ENCODE measurements at regions not wholly inside any gene's neighbourhood (a gene's known extent, or its start where the extent isn't known, plus 50 kb on each side); places are given as distances from the start of the nearest gene placed in this dataset.
A peak's percentile ranks its signal among the peaks of the same experiment; 100 is the strongest.

DNA sequence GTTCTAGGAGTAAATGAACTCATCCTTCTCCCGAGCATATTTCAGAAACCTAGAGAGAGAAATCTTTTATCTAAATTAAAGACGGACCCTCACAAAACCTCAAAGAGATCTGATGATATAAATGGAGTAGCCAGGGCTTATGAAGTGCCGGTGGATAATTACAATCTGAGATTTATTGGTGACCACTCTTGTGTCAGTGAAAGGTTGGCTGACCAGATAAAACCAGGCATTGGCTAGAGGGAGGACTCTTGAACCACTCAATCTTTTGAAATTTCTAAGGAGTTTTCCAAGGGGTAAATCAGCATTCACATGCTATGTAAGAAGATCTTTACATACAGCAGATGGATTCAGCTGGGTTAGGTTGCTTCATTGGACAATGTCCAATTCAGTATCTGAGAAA, 227.3 kb upstream of the MMADHC start:
- Histone ChIP-seq H3K9ac (ENCODE audit: insufficient read depth, low read length) (no peak overlapping the region), H2AFZ (ENCODE audit: low read length) (no peak overlapping the region), H3K79me2 (ENCODE audit: control insufficient read depth, insufficient read depth, low read length) (no peaks in the 10 kb centered on the region), H4K20me1 (ENCODE audit: control insufficient read depth, extremely low read depth, insufficient read depth, low read length) (no peaks in the 10 kb centered on the region), H3K27me3 (ENCODE audit: control insufficient read depth, insufficient read depth, low read length) (no peaks in the 10 kb centered on the region), H3K4me3 (replicated peaks in 1 of 4; ENCODE audit: control extremely low read depth in 1 of 4, insufficient read depth in 1 of 4, low read depth in 3 of 4, low read length in 4 of 4) (no peak overlapping the region), H3K4me2 (ENCODE audit: extremely low read depth, insufficient read depth, low read length) (no peak overlapping the region), H3K9me3 (ENCODE audit: control insufficient read depth, insufficient read depth, low read depth, low read length) (no peaks in the 10 kb centered on the region), H3K36me3 (ENCODE audit: control insufficient read depth, insufficient read depth, low read length) (no peaks in the 10 kb centered on the region), H3K4me1 (ENCODE audit: control insufficient read depth, extremely low read depth, insufficient read depth, low read length) (no peaks in the 10 kb centered on the region), H3K27ac (ENCODE audit: insufficient read depth, low read length) (no peak overlapping the region)
- peak in 1 of 2 donors; percentile 18 for DNase-seq (ENCODE audit: low read depth in 2 of 2)
- no peak for TF ChIP-seq EZH2 (IDR thresholded peaks at IDR 0.05; ENCODE audit: low read length, missing control alignments)
- TF ChIP-seq, protein P1, sequence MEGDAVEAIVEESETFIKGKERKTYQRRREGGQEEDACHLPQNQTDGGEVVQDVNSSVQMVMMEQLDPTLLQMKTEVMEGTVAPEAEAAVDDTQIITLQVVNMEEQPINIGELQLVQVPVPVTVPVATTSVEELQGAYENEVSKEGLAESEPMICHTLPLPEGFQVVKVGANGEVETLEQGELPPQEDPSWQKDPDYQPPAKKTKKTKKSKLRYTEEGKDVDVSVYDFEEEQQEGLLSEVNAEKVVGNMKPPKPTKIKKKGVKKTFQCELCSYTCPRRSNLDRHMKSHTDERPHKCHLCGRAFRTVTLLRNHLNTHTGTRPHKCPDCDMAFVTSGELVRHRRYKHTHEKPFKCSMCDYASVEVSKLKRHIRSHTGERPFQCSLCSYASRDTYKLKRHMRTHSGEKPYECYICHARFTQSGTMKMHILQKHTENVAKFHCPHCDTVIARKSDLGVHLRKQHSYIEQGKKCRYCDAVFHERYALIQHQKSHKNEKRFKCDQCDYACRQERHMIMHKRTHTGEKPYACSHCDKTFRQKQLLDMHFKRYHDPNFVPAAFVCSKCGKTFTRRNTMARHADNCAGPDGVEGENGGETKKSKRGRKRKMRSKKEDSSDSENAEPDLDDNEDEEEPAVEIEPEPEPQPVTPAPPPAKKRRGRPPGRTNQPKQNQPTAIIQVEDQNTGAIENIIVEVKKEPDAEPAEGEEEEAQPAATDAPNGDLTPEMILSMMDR (conservative IDR thresholded peaks at IDR 0.05 in 1 of 2, IDR thresholded peaks at IDR 0.05 in 1 of 2; ENCODE audit: low read depth in 1 of 2, low read length in 2 of 2): no peak

DNA sequence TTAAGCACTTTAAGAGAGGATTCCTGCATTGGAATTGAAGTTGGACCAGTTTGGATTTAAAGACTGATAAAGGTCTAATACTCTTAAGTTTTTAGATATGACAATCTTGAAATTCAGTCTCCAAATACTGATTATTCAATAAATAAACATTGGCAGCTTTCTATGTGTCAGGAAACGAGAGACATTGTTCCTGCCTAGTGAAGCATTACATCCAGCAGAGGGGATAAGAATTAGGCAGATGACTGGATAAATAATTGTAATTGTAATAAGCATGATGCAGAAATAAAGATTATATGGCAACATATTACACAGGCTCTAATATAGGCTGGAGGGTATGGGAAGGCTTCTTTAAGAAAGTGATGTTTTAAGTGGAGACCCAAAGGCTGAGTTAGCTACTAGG, 226.5 kb upstream of the MMADHC start:
- H3K9ac ChIP-seq (ENCODE audit: insufficient read depth, low read length): no peak overlapping the region
- H3K27me3 ChIP-seq (ENCODE audit: control insufficient read depth, insufficient read depth, low read length): no peaks in the 10 kb centered on the region
- H3K4me3 ChIP-seq (replicated peaks in 1 of 4; ENCODE audit: control extremely low read depth in 1 of 4, insufficient read depth in 1 of 4, low read depth in 3 of 4, low read length in 4 of 4): no peak overlapping the region
- no peaks in the 10 kb centered on the region for H3K36me3 ChIP-seq (ENCODE audit: control insufficient read depth, insufficient read depth, low read length)
- H3K4me1 ChIP-seq (ENCODE audit: control insufficient read depth, extremely low read depth, insufficient read depth, low read length): no peaks in the 10 kb centered on the region
- H4K20me1 ChIP-seq (ENCODE audit: control insufficient read depth, extremely low read depth, insufficient read depth, low read length): no peaks in the 10 kb centered on the region
- H3K27ac ChIP-seq (ENCODE audit: insufficient read depth, low read length): no peak overlapping the region
- DNase-seq (ENCODE audit: low read depth in 2 of 2): no peak
- TF ChIP-seq, protein P1 (conservative IDR thresholded peaks at IDR 0.05 in 1 of 2, IDR thresholded peaks at IDR 0.05 in 1 of 2; ENCODE audit: low read depth in 1 of 2, low read length in 2 of 2): no peak
- no peak for TF ChIP-seq EZH2 (IDR thresholded peaks at IDR 0.05; ENCODE audit: low read length, missing control alignments)
- no peak overlapping the region for H2AFZ ChIP-seq (ENCODE audit: low read length)
- no peaks in the 10 kb centered on the region for H3K9me3 ChIP-seq (ENCODE audit: control insufficient read depth, insufficient read depth, low read depth, low read length)
- H3K79me2 ChIP-seq (ENCODE audit: control insufficient read depth, insufficient read depth, low read length): no peaks in the 10 kb centered on the region
- no peak overlapping the region for H3K4me2 ChIP-seq (ENCODE audit: extremely low read depth, insufficient read depth, low read length)

DNA sequence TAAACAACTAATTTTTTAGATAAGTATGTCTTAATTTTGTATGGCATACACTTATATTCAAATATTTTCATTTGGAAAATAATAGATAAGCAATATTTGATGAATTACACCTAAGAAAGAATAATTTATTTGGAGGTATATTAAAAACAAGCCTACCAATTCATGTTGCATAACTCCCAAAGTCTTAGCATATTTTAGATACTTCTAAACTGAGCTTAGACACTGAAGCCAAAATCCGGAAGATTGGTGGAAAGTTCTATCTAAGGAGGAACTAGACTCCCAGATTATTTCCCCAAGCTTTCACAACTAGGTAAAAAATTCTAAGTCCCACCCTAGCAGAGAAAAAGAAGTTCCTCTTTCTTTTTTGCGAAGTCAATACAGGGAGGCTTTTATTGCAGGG, 221.0 kb upstream of the MMADHC start:
- no peak overlapping the region for H3K4me2 ChIP-seq (ENCODE audit: extremely low read depth, insufficient read depth, low read length)
- no peaks in the 10 kb centered on the region for H3K27me3 ChIP-seq (ENCODE audit: control insufficient read depth, insufficient read depth, low read length)
- H2AFZ ChIP-seq (ENCODE audit: low read length): no peak overlapping the region
- no peaks in the 10 kb centered on the region for H4K20me1 ChIP-seq (ENCODE audit: control insufficient read depth, extremely low read depth, insufficient read depth, low read length)
- H3K36me3 ChIP-seq (ENCODE audit: control insufficient read depth, insufficient read depth, low read length): no peaks in the 10 kb centered on the region
- no peak overlapping the region for H3K9ac ChIP-seq (ENCODE audit: insufficient read depth, low read length)
- H3K4me3 ChIP-seq (replicated peaks in 1 of 4; ENCODE audit: control extremely low read depth in 1 of 4, insufficient read depth in 1 of 4, low read depth in 3 of 4, low read length in 4 of 4): no peak overlapping the region
- no peaks in the 10 kb centered on the region for H3K9me3 ChIP-seq (ENCODE audit: control insufficient read depth, insufficient read depth, low read depth, low read length)
- peak in 1 of 2 donors; percentile 32 for DNase-seq (ENCODE audit: low read depth in 2 of 2)
- H3K79me2 ChIP-seq (ENCODE audit: control insufficient read depth, insufficient read depth, low read length): no peaks in the 10 kb centered on the region
- H3K4me1 ChIP-seq (ENCODE audit: control insufficient read depth, extremely low read depth, insufficient read depth, low read length): no peaks in the 10 kb centered on the region
- H3K27ac ChIP-seq (ENCODE audit: insufficient read depth, low read length): no peak overlapping the region
- no peak for TF ChIP-seq EZH2 (IDR thresholded peaks at IDR 0.05; ENCODE audit: low read length, missing control alignments)

All from fibroblast of lung (primary cell).